ENCODE measurements at regions not wholly inside any gene's neighbourhood (a gene's known extent, or its start where the extent isn't known, plus 50 kb on each side); places are given as distances from the start of the nearest gene placed in this dataset.

- DNase-seq, result no peak
- no TSS peak for BruUV-seq (replicated peaks)
- no peak overlapping the region for H3K27ac Mint-ChIP-seq (ENCODE audit: unreplicated experiment)
- no peaks in the 10 kb centered on the region for H3K36me3 Mint-ChIP-seq (ENCODE audit: insufficient read depth, unreplicated experiment)
- intact Hi-C loops (cut with micrococcal nuclease; ENCODE audit: unreplicated experiment), result no loop called here
- no peaks in the 10 kb centered on the region for H3K4me1 Mint-ChIP-seq (ENCODE audit: low read depth, unreplicated experiment)
- peaks cover 4% of the 10 kb centered on the region for H3K9me3 Mint-ChIP-seq (ENCODE audit: low read depth, unreplicated experiment)
- CTCF ChIA-PET, result no interaction called here
- H3K27me3 Mint-ChIP-seq (ENCODE audit: unreplicated experiment), result no peaks in the 10 kb centered on the region
- H3K4me3 Mint-ChIP-seq (ENCODE audit: low read depth, unreplicated experiment), result no peak overlapping the region
- no peak for TF ChIP-seq CTCF (IDR thresholded peaks at IDR 0.05; ENCODE audit: unreplicated experiment)
Measured at GRCh38 chr18:68054669-68055068, 538.1 kb upstream of the DSEL start.

GRCh38 chr18:68053290-68053689, 536.8 kb upstream of the DSEL start:
- intact Hi-C loops (cut with micrococcal nuclease; ENCODE audit: unreplicated experiment), result no loop called here
- no TSS peak for BruUV-seq (replicated peaks)
- CTCF ChIA-PET, result no interaction called here
- Mint-ChIP-seq H3K9me3 (ENCODE audit: low read depth, unreplicated experiment) (peaks cover 4% of the 10 kb centered on the region), H3K36me3 (ENCODE audit: insufficient read depth, unreplicated experiment) (no peaks in the 10 kb centered on the region), H3K4me3 (ENCODE audit: low read depth, unreplicated experiment) (no peak overlapping the region), H3K4me1 (ENCODE audit: low read depth, unreplicated experiment) (no peaks in the 10 kb centered on the region), H3K27me3 (ENCODE audit: unreplicated experiment) (no peaks in the 10 kb centered on the region), H3K27ac (ENCODE audit: unreplicated experiment) (no peak overlapping the region)
- no peak for DNase-seq
- TF ChIP-seq CTCF (IDR thresholded peaks at IDR 0.05; ENCODE audit: unreplicated experiment), result no peak

- H3K36me3 Mint-ChIP-seq (ENCODE audit: insufficient read depth, unreplicated experiment), result no peaks in the 10 kb centered on the region
- H3K4me3 Mint-ChIP-seq (ENCODE audit: low read depth, unreplicated experiment), result no peak overlapping the region
- no peak for TF ChIP-seq CTCF (IDR thresholded peaks at IDR 0.05; ENCODE audit: unreplicated experiment)
- no peaks in the 10 kb centered on the region for H3K27me3 Mint-ChIP-seq (ENCODE audit: unreplicated experiment)
- no peak for DNase-seq
- intact Hi-C loops (cut with micrococcal nuclease; ENCODE audit: unreplicated experiment), result no loop called here
- CTCF ChIA-PET, result no interaction called here
- H3K9me3 Mint-ChIP-seq (ENCODE audit: low read depth, unreplicated experiment), result no peaks in the 10 kb centered on the region
- BruUV-seq (replicated peaks), result no TSS peak
- no peak overlapping the region for H3K27ac Mint-ChIP-seq (ENCODE audit: unreplicated experiment)
- no peaks in the 10 kb centered on the region for H3K4me1 Mint-ChIP-seq (ENCODE audit: low read depth, unreplicated experiment)
Measured at GRCh38 chr18:68041327-68041726, 524.8 kb upstream of the DSEL start.

- no TSS peak for BruUV-seq (replicated peaks)
- CTCF ChIA-PET, result no interaction called here
- intact Hi-C loops (cut with micrococcal nuclease; ENCODE audit: unreplicated experiment), result no loop called here
Measured at GRCh38 chr18:68040198-68040597, 523.7 kb upstream of the DSEL start.

More at GRCh38 chr18:68040198-68040597, 523.7 kb upstream of the DSEL start:
- DNase-seq, result no peak
- no peaks in the 10 kb centered on the region for H3K36me3 Mint-ChIP-seq (ENCODE audit: insufficient read depth, unreplicated experiment)
- no peaks in the 10 kb centered on the region for H3K4me1 Mint-ChIP-seq (ENCODE audit: low read depth, unreplicated experiment)
- no peak overlapping the region for H3K27ac Mint-ChIP-seq (ENCODE audit: unreplicated experiment)
- no peaks in the 10 kb centered on the region for H3K27me3 Mint-ChIP-seq (ENCODE audit: unreplicated experiment)
- H3K4me3 Mint-ChIP-seq (ENCODE audit: low read depth, unreplicated experiment), result no peak overlapping the region
- no peaks in the 10 kb centered on the region for H3K9me3 Mint-ChIP-seq (ENCODE audit: low read depth, unreplicated experiment)
- no peak for TF ChIP-seq CTCF (IDR thresholded peaks at IDR 0.05; ENCODE audit: unreplicated experiment)
